GM12878 (cell line): ENCODE measurements at regions not wholly inside any gene's neighbourhood (a gene's known extent, or its start where the extent isn't known, plus 50 kb on each side); places are given as distances from the start of the nearest gene placed in this dataset.

Experiments used
- ATAC-seq: fragments of 200-7000 bp; cut with Tn5 transposase; 3 replicates; pipeline ENCODE4 v1.9.1; 2020; ENCODE audit warnings: mild to moderate bottlenecking, moderate library complexity
- BruUV-seq: library from RNA; stranded (reverse); fragments of 400-500 nt; replicated peaks from 2 replicates; lab custom pipeline; 2021; lab: Mats Ljungman, UMichigan
- CTCF ChIA-PET: fragments of 300-600 bp; sonication (Branson Sonifier 250); formaldehyde crosslinking; extraction: SDS; loops from one replicate; lab custom pipeline; 2021; ENCODE audit warnings: inconsistent platforms; lab: Yijun Ruan, JAX
- POLR2A ChIA-PET: fragments of 350-600 bp; formaldehyde crosslinking; extraction: SDS; loops from one replicate; lab custom pipeline; 2021; ENCODE audit warnings: inconsistent platforms; lab: Charles Lee
- RAD21 ChIA-PET: fragments of 300-600 bp; sonication (Branson Sonifier 250); formaldehyde crosslinking; loops from one replicate; lab custom pipeline; 2023; ENCODE audit warnings: antibody characterized with exemption; ENCODE audit not compliant: unreplicated experiment; lab: Charles Lee
- SMC1A ChIA-PET: fragments of 300-600 bp; sonication (Branson Sonifier 250); formaldehyde crosslinking; loops from one replicate; lab custom pipeline; 2023; ENCODE audit not compliant: unreplicated experiment, uncharacterized antibody; lab: Charles Lee
- DNase-seq: peaks from one replicate; pipeline ENCODE4 v3.0.0-alpha.2; 2011; ENCODE audit warnings: low read depth, low spot score
- FAIRE-seq: peaks from 3 replicates; lab custom pipeline; 2011; peaks lifted over from hg19 to GRCh38; lab: Jason Lieb, UNC
- H2AFZ ChIP-seq: 2 replicates; pipeline ENCODE4 v1.6.0; 2011; ENCODE audit warnings: low read depth, low read length, control low read depth; ENCODE audit not compliant: control insufficient read depth
- H3K27ac ChIP-seq: 2 replicates; pipeline ENCODE4 v1.5.1; 2011; ENCODE audit warnings: control low read depth; ENCODE audit not compliant: control insufficient read depth, insufficient read depth
- H3K27me3 ChIP-seq, 2 experiments: replicated peaks in 1 of 2; 2 replicates each; pipeline versions ENCODE4 v1.6.0 to v1.6.1; 2011; ENCODE audit warnings: low read length in 1 of 2; ENCODE audit not compliant: control insufficient read depth in 2 of 2, insufficient read depth in 2 of 2
- H3K36me3 ChIP-seq, 2 experiments: 2 replicates each; pipeline ENCODE4 v1.5.1; 2011; ENCODE audit warnings: low read length in 1 of 2; ENCODE audit not compliant: control insufficient read depth in 2 of 2, insufficient read depth in 2 of 2
- H3K4me1 ChIP-seq: 2 replicates; pipeline ENCODE4 v1.6.1; 2011; ENCODE audit warnings: mild to moderate bottlenecking, low read length, moderate library complexity, mixed read lengths; ENCODE audit not compliant: control insufficient read depth, insufficient read depth
- H3K4me2 ChIP-seq: 2 replicates; pipeline ENCODE4 v1.6.0; 2011; ENCODE audit warnings: control low read depth; ENCODE audit not compliant: control insufficient read depth, insufficient read depth
- H3K4me3 ChIP-seq: fragments of 200-600 bp; sonication (generic); 2 replicates; pipeline ENCODE4 v1.5.1; 2016
- H3K79me2 ChIP-seq: 2 replicates; pipeline ENCODE4 v1.6.0; 2011; ENCODE audit warnings: low read length; ENCODE audit not compliant: control insufficient read depth, insufficient read depth
- H3K9ac ChIP-seq: 2 replicates; pipeline ENCODE4 v1.8.0; 2011; ENCODE audit warnings: low read length, control low read depth, mixed read lengths; ENCODE audit not compliant: control insufficient read depth, insufficient read depth
- H3K9me3 ChIP-seq: replicated peaks from 3 replicates; pipeline ENCODE4 v1.5.1; 2011; ENCODE audit warnings: mild to moderate bottlenecking, low read length; ENCODE audit not compliant: control insufficient read depth, insufficient read depth
- H4K20me1 ChIP-seq: 2 replicates; pipeline ENCODE4 v1.6.0; 2011; ENCODE audit not compliant: control insufficient read depth, insufficient read depth
- BHLHE40 ChIP-seq, 2 experiments: fragments of 450-650 bp in 1 of 2; IDR thresholded peaks; 2 replicates each; pipeline ENCODE4 v1.6.1; 2011 to 2017; ENCODE audit warnings: low read depth in 2 of 2, borderline replicate concordance in 1 of 2, improper control_type of control experiment in 1 of 2, low read length in 1 of 2, mild to moderate bottlenecking in 1 of 2
- BMI1 ChIP-seq: fragments of 450-650 bp; IDR thresholded peaks from 2 replicates; pipeline ENCODE4 v1.6.1; 2016; ENCODE audit warnings: mild to moderate bottlenecking, moderate library complexity, borderline replicate concordance
- DPF2 ChIP-seq: fragments of 450-650 bp; IDR thresholded peaks from 2 replicates; pipeline ENCODE4 v1.6.1; 2017; ENCODE audit warnings: mild to moderate bottlenecking
- EED ChIP-seq: sonication (generic); IDR thresholded peaks from 2 replicates; pipeline ENCODE4 v1.6.1; 2016; ENCODE audit warnings: antibody characterized with exemption, low read depth
- GATAD2B ChIP-seq: fragments of 450-650 bp; conservative IDR thresholded peaks from 2 replicates; pipeline ENCODE4 v1.6.1; 2017; ENCODE audit warnings: low read depth, mild to moderate bottlenecking, moderate library complexity
- IKZF1 ChIP-seq: fragments of 450-650 bp; conservative IDR thresholded peaks from 2 replicates; pipeline ENCODE4 v1.6.1; 2017; ENCODE audit warnings: antibody characterized with exemption, mild to moderate bottlenecking
- IKZF2 ChIP-seq, 2 experiments: fragments of 450-650 bp; IDR thresholded peaks; 2 replicates each; pipeline ENCODE4 v1.6.1; 2017; ENCODE audit warnings: mild to moderate bottlenecking in 2 of 2, moderate library complexity in 2 of 2
- IRF4 ChIP-seq: IDR thresholded peaks from 2 replicates; pipeline ENCODE4 v1.6.1; 2011; ENCODE audit warnings: low read depth, low read length
- KDM1A ChIP-seq: fragments of 200-600 bp; sonication (generic); IDR thresholded peaks from 2 replicates; pipeline ENCODE4 v1.6.1; 2016; ENCODE audit warnings: borderline replicate concordance
- MEF2B ChIP-seq: fragments of 450-650 bp; IDR thresholded peaks from 2 replicates; pipeline ENCODE4 v1.6.1; 2018; ENCODE audit warnings: mild to moderate bottlenecking, moderate library complexity; ENCODE audit not compliant: partially characterized antibody, poor library complexity, severe bottlenecking
- MTA2 ChIP-seq: fragments of 450-650 bp; IDR thresholded peaks from 2 replicates; pipeline ENCODE4 v1.6.1; 2016; ENCODE audit warnings: low read depth, mild to moderate bottlenecking, moderate library complexity
- MXI1 ChIP-seq: fragments of 150-350 bp; IDR thresholded peaks from 2 replicates; pipeline ENCODE4 v1.6.1; 2011; ENCODE audit warnings: low read depth, mild to moderate bottlenecking, inconsistent platforms, low read length, improper control_type of control experiment
- NKRF ChIP-seq: fragments of 450-650 bp; conservative IDR thresholded peaks from 2 replicates; pipeline ENCODE4 v1.6.1; 2017; ENCODE audit warnings: mild to moderate bottlenecking, moderate library complexity
- RAD51 ChIP-seq: fragments of 450-650 bp; IDR thresholded peaks from 2 replicates; pipeline ENCODE4 v1.6.1; 2016; ENCODE audit warnings: moderate library complexity, mild to moderate bottlenecking, inconsistent platforms
- RUNX3 ChIP-seq: IDR thresholded peaks from 2 replicates; pipeline ENCODE4 v1.6.1; 2012; ENCODE audit warnings: low read length, inconsistent platforms
- STAT3 ChIP-seq: IDR thresholded peaks from 2 replicates; pipeline ENCODE4 v1.6.1; 2011; ENCODE audit warnings: low read depth, low read length, improper control_type of control experiment
- TBL1XR1 ChIP-seq: IDR thresholded peaks from 2 replicates; pipeline ENCODE4 v1.6.1; 2012; ENCODE audit warnings: low read depth, low read length, improper control_type of control experiment
- ZNF592 ChIP-seq: fragments of 450-650 bp; IDR thresholded peaks from 2 replicates; pipeline ENCODE4 v1.6.1; 2017; ENCODE audit warnings: mild to moderate bottlenecking, moderate library complexity
- WGBS: methylation state at CpG from one replicate; pipeline ENCODE4 v1.1.6; 2016; ENCODE audit warnings: low lambda C conversion rate; ENCODE audit not compliant: insufficient replicate concordance, insufficient coverage; ENCODE audit errors: missing lambda C conversion rate; 5-methylcytosine and 5-hydroxymethylcytosine counted together
- in situ Hi-C: fragments of 300-500 bp; cut with MboI; formaldehyde crosslinking; loops from 9 replicates; pipeline ENCODE4 v1.14.3; 2018; ENCODE audit warnings: mixed read lengths
- intact Hi-C: fragments of 100-400 bp; cut with micrococcal nuclease; formaldehyde crosslinking; loops from one replicate; pipeline ENCODE4 v1.14.2; 2022; ENCODE audit not compliant: unreplicated experiment

GRCh38 chr1:81598623-81599022 lies 202.1 kb upstream of the ADGRL2 start:
- Histone ChIP-seq H3K36me3 (no peaks in the 10 kb centered on the region), H3K27me3 (no peaks in the 10 kb centered on the region), H3K4me2 (no peak overlapping the region), H2AFZ (no peak overlapping the region), H3K4me1 (peaks cover 9% of the 10 kb centered on the region), H3K79me2 (no peaks in the 10 kb centered on the region), H4K20me1 (no peaks in the 10 kb centered on the region), H3K9me3 (no peaks in the 10 kb centered on the region), H3K9ac (no peak overlapping the region), H3K27ac (no peak overlapping the region), H3K4me3 (no peak overlapping the region)
- peak; percentile 90 for FAIRE-seq
- peak; percentile 59 for DNase-seq
- CTCF ChIA-PET = interaction anchor here (1.6 to 2.0 kb wide), 4 partner anchors 11 to 49 kb away, joined by 5 to 38 read pairs (median 14); no protein-coding TSS in a partner anchor
- no TSS peak for BruUV-seq
- WGBS = 24% methylated on average over 4 of the region's 4 CpGs
- POLR2A ChIA-PET = interaction anchor here (1.2 to 1.5 kb wide), 4 partner anchors 14 to 47 kb away, joined by 4 to 11 read pairs (median 5); no protein-coding TSS in a partner anchor
- SMC1A ChIA-PET = interaction anchor here (1.1 to 4.9 kb wide), 7 partner anchors 9 to 48 kb away, joined by 3 to 95 read pairs (median 14); no protein-coding TSS in a partner anchor
- in situ Hi-C loops (no loop called here), intact Hi-C loops (loop anchor here (1.0 kb wide), 1 partner anchor 49 kb away; no protein-coding TSS in a partner anchor)
- RAD21 ChIA-PET = interaction anchor here (1.3 to 3.8 kb wide), 5 partner anchors 12 to 160 kb away, joined by 8 to 77 read pairs (median 11); no protein-coding TSS in a partner anchor
- ATAC-seq = peak; percentile 77
- TF ChIP-seq GATAD2B (peak; percentile 50; the same call in 1 of the 2 replicates), NKRF (peak; percentile 48; the same call in 1 of the 2 replicates), MTA2 (peak; percentile 98), DPF2 (peak; percentile 94), TBL1XR1 (0 out of 2 replicates have a peak, but pooled peaks have one; percentile 46), MXI1 (peak; percentile 68; the same call in 1 of the 2 replicates), KDM1A (no peak), MEF2B (peak; percentile 74), EED (no peak), BHLHE40 (IDR thresholded peaks at IDR 0.05; ENCODE audit: borderline replicate concordance in 1 of 2, low read depth in 2 of 2, low read length in 1 of 2) (peak; percentile 93), RAD51 (0 out of 2 replicates have a peak, but pooled peaks have one; percentile 36), ZNF592 (peak; percentile 36; the same call in 1 of the 2 replicates), IKZF2 (IDR thresholded peaks at IDR 0.05) (peak; percentile 75 to 87; a peak in 3 of 4 replicates), IRF4 (0 out of 2 replicates have a peak, but pooled peaks have one; percentile 22), BMI1 (peak; percentile 86), STAT3 (0 out of 2 replicates have a peak, but pooled peaks have one; percentile 64), RUNX3 (peak; percentile 59), IKZF1 (peak; percentile 89)
